ENCODE measurements at regions not wholly inside any gene's neighbourhood (a gene's known extent, or its start where the extent isn't known, plus 50 kb on each side); places are given as distances from the start of the nearest gene placed in this dataset.

DNA sequence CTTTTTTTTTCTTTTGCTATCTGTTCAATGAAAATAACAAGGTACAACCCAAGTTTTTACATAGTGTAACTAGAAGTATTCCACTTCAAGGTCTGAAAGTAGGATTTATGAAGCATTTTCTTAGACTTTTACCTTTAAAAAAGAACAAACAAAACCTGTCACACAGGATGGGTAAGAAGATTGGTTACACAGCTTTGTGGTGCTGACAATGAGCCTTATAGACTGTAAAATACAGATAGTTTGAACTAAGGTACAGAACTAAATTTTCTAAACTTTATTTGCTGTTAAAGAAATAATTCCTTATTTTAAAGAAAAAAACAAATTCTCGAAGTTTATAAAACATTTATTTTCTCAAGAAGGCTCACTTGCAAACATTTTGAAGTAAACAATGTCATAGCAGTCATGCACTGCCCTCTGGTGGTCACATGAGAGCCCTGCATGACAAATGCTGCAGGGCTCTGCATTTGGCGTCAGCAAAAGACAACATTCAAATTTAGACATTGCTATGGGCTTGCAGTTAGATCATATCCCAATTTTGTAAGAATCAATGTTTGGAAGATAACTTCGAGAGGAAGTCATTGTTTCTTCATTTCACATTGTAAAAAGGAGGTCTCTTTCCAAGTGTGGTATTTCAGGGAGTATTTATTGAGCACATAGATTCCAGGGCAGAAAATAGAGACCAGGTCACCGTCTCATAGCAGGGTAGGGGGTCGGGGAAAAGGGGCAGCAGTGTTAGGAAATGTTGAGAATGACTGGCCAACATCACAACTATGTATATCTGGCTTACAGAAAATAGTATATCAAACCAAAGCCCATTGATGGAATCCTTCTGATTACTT is 115.3 kb upstream of the FMN2 start:
- no peaks in the 10 kb centered on the region for H3K79me2 ChIP-seq (ENCODE audit: low read length)
- H4K20me1 ChIP-seq (ENCODE audit: insufficient read depth, low read length): no peaks in the 10 kb centered on the region
- no peaks in the 10 kb centered on the region for H3K27me3 ChIP-seq (ENCODE audit: low read depth, low read length)
- H3K27ac ChIP-seq (ENCODE audit: low read length): no peak overlapping the region
- TF ChIP-seq, protein P1, sequence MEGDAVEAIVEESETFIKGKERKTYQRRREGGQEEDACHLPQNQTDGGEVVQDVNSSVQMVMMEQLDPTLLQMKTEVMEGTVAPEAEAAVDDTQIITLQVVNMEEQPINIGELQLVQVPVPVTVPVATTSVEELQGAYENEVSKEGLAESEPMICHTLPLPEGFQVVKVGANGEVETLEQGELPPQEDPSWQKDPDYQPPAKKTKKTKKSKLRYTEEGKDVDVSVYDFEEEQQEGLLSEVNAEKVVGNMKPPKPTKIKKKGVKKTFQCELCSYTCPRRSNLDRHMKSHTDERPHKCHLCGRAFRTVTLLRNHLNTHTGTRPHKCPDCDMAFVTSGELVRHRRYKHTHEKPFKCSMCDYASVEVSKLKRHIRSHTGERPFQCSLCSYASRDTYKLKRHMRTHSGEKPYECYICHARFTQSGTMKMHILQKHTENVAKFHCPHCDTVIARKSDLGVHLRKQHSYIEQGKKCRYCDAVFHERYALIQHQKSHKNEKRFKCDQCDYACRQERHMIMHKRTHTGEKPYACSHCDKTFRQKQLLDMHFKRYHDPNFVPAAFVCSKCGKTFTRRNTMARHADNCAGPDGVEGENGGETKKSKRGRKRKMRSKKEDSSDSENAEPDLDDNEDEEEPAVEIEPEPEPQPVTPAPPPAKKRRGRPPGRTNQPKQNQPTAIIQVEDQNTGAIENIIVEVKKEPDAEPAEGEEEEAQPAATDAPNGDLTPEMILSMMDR (IDR thresholded peaks at IDR 0.05; ENCODE audit: low read depth, low read length): peak; percentile 99
- TF ChIP-seq EZH2phosphoT487 (IDR thresholded peaks at IDR 0.05; ENCODE audit: low read depth): no peak
- no peaks in the 10 kb centered on the region; the same call in 1 of the 2 replicates for H3K9me3 ChIP-seq (ENCODE audit: insufficient read depth, low read length)
- H3K4me3 ChIP-seq (ENCODE audit: low read length): no peak overlapping the region
- H3K4me1 ChIP-seq (ENCODE audit: low read length): no peaks in the 10 kb centered on the region
- H2AFZ ChIP-seq (ENCODE audit: low read depth, low read length): no peak overlapping the region; the same call in 1 of the 2 replicates
- no peak overlapping the region for H3K4me2 ChIP-seq (ENCODE audit: low read length)
- H3K9ac ChIP-seq (ENCODE audit: low read length): no peak overlapping the region
- H3K36me3 ChIP-seq (replicated peaks; ENCODE audit: low read depth, low read length): peaks cover 2% of the 10 kb centered on the region

- Histone ChIP-seq H3K27me3 (ENCODE audit: low read depth, low read length) (no peaks in the 10 kb centered on the region), H3K36me3 (replicated peaks; ENCODE audit: low read depth, low read length) (peaks cover 2% of the 10 kb centered on the region), H3K4me1 (ENCODE audit: low read length) (no peaks in the 10 kb centered on the region), H3K9me3 (ENCODE audit: insufficient read depth, low read length) (no peaks in the 10 kb centered on the region; the same call in none of the 2 replicates), H4K20me1 (ENCODE audit: insufficient read depth, low read length) (no peaks in the 10 kb centered on the region), H2AFZ (ENCODE audit: low read depth, low read length) (no peak overlapping the region), H3K27ac (ENCODE audit: low read length) (no peak overlapping the region), H3K4me3 (ENCODE audit: low read length) (no peak overlapping the region), H3K4me2 (ENCODE audit: low read length) (no peak overlapping the region), H3K79me2 (ENCODE audit: low read length) (no peaks in the 10 kb centered on the region), H3K9ac (ENCODE audit: low read length) (no peak overlapping the region)
- no peak for TF ChIP-seq EZH2phosphoT487 (IDR thresholded peaks at IDR 0.05; ENCODE audit: low read depth)
- TF ChIP-seq, protein P1 (IDR thresholded peaks at IDR 0.05; ENCODE audit: low read depth, low read length): no peak
Measured at GRCh38 chr1:239977416-239977815, 114.3 kb upstream of the FMN2 start.

GRCh38 chr1:239979456-239979855 is 112.2 kb upstream of the FMN2 start:
- H3K9me3 ChIP-seq (ENCODE audit: insufficient read depth, low read length): peaks cover under 1% of the 10 kb centered on the region
- H3K9ac ChIP-seq (ENCODE audit: low read length): no peak overlapping the region
- H3K4me1 ChIP-seq (ENCODE audit: low read length): no peaks in the 10 kb centered on the region
- H3K27me3 ChIP-seq (ENCODE audit: low read depth, low read length): no peaks in the 10 kb centered on the region
- TF ChIP-seq, protein P1 (IDR thresholded peaks at IDR 0.05; ENCODE audit: low read depth, low read length): no peak
- no peak for TF ChIP-seq EZH2phosphoT487 (IDR thresholded peaks at IDR 0.05; ENCODE audit: low read depth)
- H3K79me2 ChIP-seq (ENCODE audit: low read length): no peaks in the 10 kb centered on the region
- H3K36me3 ChIP-seq (replicated peaks; ENCODE audit: low read depth, low read length): peaks cover 2% of the 10 kb centered on the region
- H2AFZ ChIP-seq (ENCODE audit: low read depth, low read length): no peak overlapping the region
- no peak overlapping the region for H3K4me3 ChIP-seq (ENCODE audit: low read length)
- no peak overlapping the region for H3K27ac ChIP-seq (ENCODE audit: low read length)
- no peaks in the 10 kb centered on the region for H4K20me1 ChIP-seq (ENCODE audit: insufficient read depth, low read length)
- no peak overlapping the region for H3K4me2 ChIP-seq (ENCODE audit: low read length)

DNA sequence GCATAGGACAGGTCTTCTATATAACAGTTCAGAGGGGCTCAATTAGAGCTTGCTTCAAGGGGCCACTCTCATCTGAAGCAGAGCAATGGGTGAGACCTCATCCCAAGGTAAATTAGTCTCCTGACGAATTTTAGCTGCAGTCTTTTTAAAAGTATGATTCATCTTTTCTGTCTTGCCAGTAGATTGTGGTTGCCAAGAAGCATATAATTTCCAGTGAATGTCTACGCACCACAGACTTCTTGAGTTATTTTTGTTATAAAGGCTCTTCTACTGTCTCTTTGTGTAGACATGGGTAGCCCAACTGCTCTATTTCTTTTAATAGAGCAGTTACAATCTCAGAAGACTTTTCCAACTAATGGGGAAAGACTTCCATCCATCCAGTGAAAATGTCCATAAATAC is 108.9 kb upstream of the FMN2 start:
- Histone ChIP-seq H3K4me3 (ENCODE audit: low read length) (no peak overlapping the region), H3K4me2 (ENCODE audit: low read length) (no peak overlapping the region), H3K27ac (ENCODE audit: low read length) (no peak overlapping the region), H3K36me3 (replicated peaks; ENCODE audit: low read depth, low read length) (no peaks in the 10 kb centered on the region), H3K79me2 (ENCODE audit: low read length) (no peaks in the 10 kb centered on the region), H2AFZ (ENCODE audit: low read depth, low read length) (no peak overlapping the region), H3K27me3 (ENCODE audit: low read depth, low read length) (no peaks in the 10 kb centered on the region), H3K9me3 (ENCODE audit: insufficient read depth, low read length) (peaks cover 15% of the 10 kb centered on the region), H3K4me1 (ENCODE audit: low read length) (no peaks in the 10 kb centered on the region), H4K20me1 (ENCODE audit: insufficient read depth, low read length) (no peaks in the 10 kb centered on the region), H3K9ac (ENCODE audit: low read length) (no peak overlapping the region)
- no peak for TF ChIP-seq EZH2phosphoT487 (IDR thresholded peaks at IDR 0.05; ENCODE audit: low read depth)
